ENCODE measurements at regions not wholly inside any gene's neighbourhood (a gene's known extent, or its start where the extent isn't known, plus 50 kb on each side); places are given as distances from the start of the nearest gene placed in this dataset.

DNA sequence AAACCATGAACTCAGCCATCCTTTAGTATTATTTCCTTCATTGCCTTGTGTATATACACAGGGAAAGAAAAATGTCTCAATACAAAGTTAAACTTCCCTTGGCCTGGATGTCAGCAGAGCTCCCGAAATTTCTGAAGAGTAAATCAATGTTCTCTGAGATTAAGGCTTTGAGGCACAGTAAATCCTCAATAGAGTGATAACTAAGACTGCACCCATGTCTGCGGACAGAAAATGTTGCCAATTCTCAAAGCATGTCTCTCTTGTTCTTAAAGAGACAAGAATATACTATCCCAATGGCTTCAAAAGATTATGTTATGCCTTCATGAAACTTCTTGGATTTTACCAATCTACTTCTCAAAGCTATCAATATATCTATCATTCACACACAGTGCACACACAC, 1196.7 kb upstream of the TENM4 start:
- TF ChIP-seq, protein P1, sequence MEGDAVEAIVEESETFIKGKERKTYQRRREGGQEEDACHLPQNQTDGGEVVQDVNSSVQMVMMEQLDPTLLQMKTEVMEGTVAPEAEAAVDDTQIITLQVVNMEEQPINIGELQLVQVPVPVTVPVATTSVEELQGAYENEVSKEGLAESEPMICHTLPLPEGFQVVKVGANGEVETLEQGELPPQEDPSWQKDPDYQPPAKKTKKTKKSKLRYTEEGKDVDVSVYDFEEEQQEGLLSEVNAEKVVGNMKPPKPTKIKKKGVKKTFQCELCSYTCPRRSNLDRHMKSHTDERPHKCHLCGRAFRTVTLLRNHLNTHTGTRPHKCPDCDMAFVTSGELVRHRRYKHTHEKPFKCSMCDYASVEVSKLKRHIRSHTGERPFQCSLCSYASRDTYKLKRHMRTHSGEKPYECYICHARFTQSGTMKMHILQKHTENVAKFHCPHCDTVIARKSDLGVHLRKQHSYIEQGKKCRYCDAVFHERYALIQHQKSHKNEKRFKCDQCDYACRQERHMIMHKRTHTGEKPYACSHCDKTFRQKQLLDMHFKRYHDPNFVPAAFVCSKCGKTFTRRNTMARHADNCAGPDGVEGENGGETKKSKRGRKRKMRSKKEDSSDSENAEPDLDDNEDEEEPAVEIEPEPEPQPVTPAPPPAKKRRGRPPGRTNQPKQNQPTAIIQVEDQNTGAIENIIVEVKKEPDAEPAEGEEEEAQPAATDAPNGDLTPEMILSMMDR (IDR thresholded peaks at IDR 0.05), result no peak
- TF ChIP-seq POLR2AphosphoS5 (IDR thresholded peaks at IDR 0.05), result no peak
- TF ChIP-seq EP300 (IDR thresholded peaks at IDR 0.05), result no peak
- TF ChIP-seq POLR2A (IDR thresholded peaks at IDR 0.05), result no peak

Measured in sigmoid colon (tissue), 4 donors.